Skeletal muscle tissue (tissue), 3 donors: ENCODE measurements at regions not wholly inside any gene's neighbourhood (a gene's known extent, or its start where the extent isn't known, plus 50 kb on each side); places are given as distances from the start of the nearest gene placed in this dataset.

ENCODE experiments used
- H3K27ac ChIP-seq: one replicate; pipeline ENCODE4 v1.7.0; 2013; ENCODE audit warnings: mild to moderate bottlenecking, low read depth, low read length, inconsistent platforms
- H3K27me3 ChIP-seq, 3 donors: one replicate each; pipeline ENCODE4 v1.7.0; 2013; ENCODE audit warnings: low read length in 3 of 3; ENCODE audit not compliant: control insufficient read depth in 3 of 3, insufficient read depth in 3 of 3
- H3K36me3 ChIP-seq, 3 donors: one replicate each; pipeline ENCODE4 v1.7.0; 2013; ENCODE audit warnings: low read length in 3 of 3; ENCODE audit not compliant: control insufficient read depth in 3 of 3, insufficient read depth in 3 of 3
- H3K4me1 ChIP-seq, 3 donors: one replicate each; pipeline ENCODE4 v1.7.0; 2013; ENCODE audit warnings: low read length in 3 of 3, mild to moderate bottlenecking in 3 of 3; ENCODE audit not compliant: control insufficient read depth in 3 of 3, insufficient read depth in 3 of 3
- H3K4me3 ChIP-seq, 3 donors: one replicate each; pipeline ENCODE4 v1.7.0; 2013; ENCODE audit warnings: low read length in 3 of 3
- H3K9ac ChIP-seq, 3 donors: one replicate each; pipeline ENCODE4 v1.7.0; 2013; ENCODE audit warnings: low read length in 3 of 3, mild to moderate bottlenecking in 3 of 3, moderate library complexity in 2 of 3, low read depth in 1 of 3
- H3K9me3 ChIP-seq, 3 donors: one replicate each; pipeline ENCODE4 v1.7.0; 2013; ENCODE audit warnings: low read length in 3 of 3; ENCODE audit not compliant: control insufficient read depth in 3 of 3
- donor health status: Osteomylitis.

GRCh38 chr1:60229821-60230220 lies 156.3 kb upstream of the C1orf87 start:
- Histone ChIP-seq H3K36me3 (no peaks in the 10 kb centered on the region), H3K4me1 (no peaks in the 10 kb centered on the region), H3K9me3 (no peaks in the 10 kb centered on the region)

GRCh38 chr1:60228041-60228491 lies 154.5 kb upstream of the C1orf87 start:
- Histone ChIP-seq H3K4me1 (no peaks in the 10 kb centered on the region), H3K9ac (no peak overlapping the region), H3K9me3 (no peaks in the 10 kb centered on the region), H3K27me3 (no peaks in the 10 kb centered on the region), H3K4me3 (no peak overlapping the region), H3K36me3 (no peaks in the 10 kb centered on the region), H3K27ac (no peak overlapping the region)

More at GRCh38 chr1:60229821-60230220, 156.3 kb upstream of the C1orf87 start:
- H3K27me3 ChIP-seq = no peaks in the 10 kb centered on the region
- H3K27ac ChIP-seq = no peak overlapping the region
- no peak overlapping the region for H3K4me3 ChIP-seq
- H3K9ac ChIP-seq = no peak overlapping the region

GRCh38 chr1:60227601-60228000 lies 154.0 kb upstream of the C1orf87 start:
- H3K27me3 ChIP-seq = no peaks in the 10 kb centered on the region
- H3K36me3 ChIP-seq = no peaks in the 10 kb centered on the region
- H3K9ac ChIP-seq = no peak overlapping the region
- H3K27ac ChIP-seq = no peak overlapping the region
- no peak overlapping the region for H3K4me3 ChIP-seq
- H3K4me1 ChIP-seq = no peaks in the 10 kb centered on the region
- H3K9me3 ChIP-seq = no peaks in the 10 kb centered on the region

DNA sequence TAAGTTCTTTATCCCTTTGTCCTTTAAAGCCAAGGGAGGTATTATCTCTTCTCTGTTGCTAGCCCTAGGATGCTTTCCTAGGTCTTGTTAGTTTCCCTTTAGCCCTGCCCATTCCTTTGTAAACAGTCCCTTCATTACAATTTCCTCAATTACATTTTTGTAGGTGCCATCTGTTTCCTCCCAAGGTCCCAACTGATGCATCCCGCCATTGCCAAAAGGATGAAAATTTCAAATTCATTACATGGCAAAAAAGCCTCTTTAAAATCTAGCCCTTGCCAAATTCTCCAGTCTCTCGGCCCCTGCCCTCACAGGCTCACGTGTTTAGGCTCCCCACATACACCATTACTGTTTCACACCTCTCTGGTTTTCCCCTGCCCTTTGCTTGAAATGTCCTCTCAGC lies 151.9 kb upstream of the C1orf87 start:
- H3K27ac ChIP-seq = no peak overlapping the region
- no peaks in the 10 kb centered on the region for H3K27me3 ChIP-seq
- no peaks in the 10 kb centered on the region for H3K4me1 ChIP-seq
- no peaks in the 10 kb centered on the region for H3K9me3 ChIP-seq
- H3K9ac ChIP-seq = no peak overlapping the region
- H3K4me3 ChIP-seq = no peak overlapping the region
- no peaks in the 10 kb centered on the region for H3K36me3 ChIP-seq

GRCh38 chr1:60224523-60224922 lies 151.0 kb upstream of the C1orf87 start:
- Histone ChIP-seq H3K27ac (no peak overlapping the region), H3K27me3 (no peaks in the 10 kb centered on the region), H3K9ac (no peak overlapping the region), H3K36me3 (no peaks in the 10 kb centered on the region), H3K9me3 (no peaks in the 10 kb centered on the region), H3K4me3 (no peak overlapping the region), H3K4me1 (no peaks in the 10 kb centered on the region)

DNA sequence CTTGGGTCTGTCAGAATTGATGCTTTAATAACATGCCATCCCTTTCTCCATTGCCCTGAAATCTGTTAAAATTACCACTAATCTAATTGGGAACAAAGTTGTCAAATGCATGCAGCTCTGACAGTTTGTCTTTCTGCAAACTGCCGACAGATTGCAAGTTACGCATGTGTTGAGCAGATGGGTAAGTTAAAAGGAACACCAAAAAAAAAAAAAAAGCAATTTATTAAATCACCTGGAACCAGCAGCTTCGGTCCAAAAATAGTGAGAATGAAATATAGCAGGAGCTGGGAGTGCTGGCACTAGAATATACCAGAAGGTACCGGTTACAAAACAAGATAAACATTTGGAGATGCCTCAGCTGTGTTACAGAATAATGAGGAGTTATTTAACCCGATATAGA lies 149.6 kb upstream of the C1orf87 start:
- Histone ChIP-seq H3K4me1 (no peaks in the 10 kb centered on the region), H3K27ac (no peak overlapping the region), H3K27me3 (no peaks in the 10 kb centered on the region), H3K9ac (no peak overlapping the region), H3K4me3 (no peak overlapping the region), H3K9me3 (no peaks in the 10 kb centered on the region), H3K36me3 (no peaks in the 10 kb centered on the region)

GRCh38 chr1:60222360-60223115 lies 149.0 kb upstream of the C1orf87 start:
- no peaks in the 10 kb centered on the region for H3K27me3 ChIP-seq
- no peaks in the 10 kb centered on the region for H3K36me3 ChIP-seq
- no peak overlapping the region for H3K4me3 ChIP-seq
- no peak overlapping the region for H3K9ac ChIP-seq
- H3K27ac ChIP-seq = no peak overlapping the region
- no peaks in the 10 kb centered on the region for H3K9me3 ChIP-seq
- no peaks in the 10 kb centered on the region for H3K4me1 ChIP-seq

DNA sequence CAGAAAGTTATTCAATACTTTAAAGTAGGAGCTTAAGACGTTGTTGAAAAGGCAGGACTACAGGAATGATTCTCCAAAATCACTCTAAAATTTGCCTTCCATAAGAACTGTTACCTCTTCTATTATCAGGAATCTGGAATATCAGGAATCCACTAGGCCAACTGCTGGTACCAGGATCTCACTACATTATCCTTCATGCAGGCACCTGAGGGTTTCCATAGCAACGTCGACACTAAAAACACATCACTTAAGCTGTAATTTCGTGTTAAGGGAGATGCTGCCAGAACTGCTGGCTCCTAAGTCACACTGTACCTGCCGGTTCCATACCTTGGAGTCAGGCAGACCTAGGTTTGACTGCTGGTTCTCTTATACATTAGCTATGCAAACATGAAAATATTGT lies 139.7 kb upstream of the C1orf87 start:
- H3K4me1 ChIP-seq = no peaks in the 10 kb centered on the region
- H3K27me3 ChIP-seq = no peaks in the 10 kb centered on the region
- H3K36me3 ChIP-seq = no peaks in the 10 kb centered on the region
- H3K4me3 ChIP-seq = no peak overlapping the region
- peaks cover 0 to 2% (median 0%) of the 10 kb centered on the region in 3 donors for H3K9me3 ChIP-seq
- H3K9ac ChIP-seq = no peak overlapping the region
- no peak overlapping the region for H3K27ac ChIP-seq

GRCh38 chr1:60196026-60196425 lies 122.5 kb upstream of the C1orf87 start:
- no peak overlapping the region for H3K27ac ChIP-seq
- no peak overlapping the region for H3K4me3 ChIP-seq
- H3K36me3 ChIP-seq = no peaks in the 10 kb centered on the region
- no peak overlapping the region for H3K9ac ChIP-seq
- H3K27me3 ChIP-seq = no peaks in the 10 kb centered on the region
- H3K9me3 ChIP-seq = no peaks in the 10 kb centered on the region
- no peaks in the 10 kb centered on the region for H3K4me1 ChIP-seq

- Histone ChIP-seq H3K36me3 (no peaks in the 10 kb centered on the region), H3K9ac (no peak overlapping the region), H3K4me1 (no peaks in the 10 kb centered on the region), H3K9me3 (peaks cover 0 to 3% (median 0%) of the 10 kb centered on the region in 3 donors), H3K27me3 (no peaks in the 10 kb centered on the region), H3K4me3 (no peak overlapping the region), H3K27ac (no peak overlapping the region)
These were observed 112.1 kb upstream of the C1orf87 start for GRCh38 chr1:60185684-60186083.
